NCI-H2107 (cell line): ENCODE measurements at regions not wholly inside any gene's neighbourhood (a gene's known extent, or its start where the extent isn't known, plus 50 kb on each side); places are given as distances from the start of the nearest gene placed in this dataset.
A peak's percentile ranks its signal among the peaks of the same experiment; 100 is the strongest.

Experiments
- DNase-seq: peaks from one replicate; lab custom pipeline; 2025; lab: John Stamatoyannopoulos, UW

GRCh38 chr3:194837457-194838127 lies 151.9 kb downstream of the FAM43A start:
- DNase-seq: no peak

GRCh38 chr3:194838236-194838635 lies 152.6 kb downstream of the FAM43A start:
- DNase-seq: no peak

GRCh38 chr3:194840661-194841514 lies 155.2 kb downstream of the FAM43A start:
- no peak for DNase-seq

GRCh38 chr3:194841515-194841841 lies 155.8 kb downstream of the FAM43A start:
- no peak for DNase-seq

- DNase-seq: no peak
These were observed 157.9 kb downstream of the FAM43A start for GRCh38 chr3:194843556-194843955.

GRCh38 chr3:194844046-194844445 lies 158.4 kb downstream of the FAM43A start:
- no peak for DNase-seq

- no peak for DNase-seq
These were observed 163.6 kb downstream of the FAM43A start for GRCh38 chr3:194849166-194849875.

GRCh38 chr3:194851254-194851653 lies 165.6 kb downstream of the FAM43A start:
- peak; percentile 47 for DNase-seq

- DNase-seq: no peak
These were observed 166.3 kb downstream of the FAM43A start for GRCh38 chr3:194851941-194852340.

GRCh38 chr3:194852345-194852744 lies 166.7 kb downstream of the FAM43A start:
- no peak for DNase-seq

- peak; percentile 95 for DNase-seq
These were observed 167.3 kb downstream of the FAM43A start for GRCh38 chr3:194852831-194853508.

- no peak for DNase-seq
These were observed 168.5 kb downstream of the FAM43A start for GRCh38 chr3:194854206-194854605.

- no peak for DNase-seq
These were observed 169.1 kb downstream of the FAM43A start for GRCh38 chr3:194854659-194855390.

GRCh38 chr3:194856296-194856695 lies 170.6 kb downstream of the FAM43A start:
- DNase-seq: no peak

GRCh38 chr3:194857469-194858113 lies 171.9 kb downstream of the FAM43A start:
- no peak for DNase-seq

GRCh38 chr3:194858382-194858781 lies 172.7 kb downstream of the FAM43A start:
- no peak for DNase-seq

GRCh38 chr3:194860725-194861124 lies 175.0 kb downstream of the FAM43A start:
- DNase-seq: no peak

GRCh38 chr3:194861375-194861774 lies 175.7 kb downstream of the FAM43A start:
- no peak for DNase-seq

GRCh38 chr3:194865061-194865460 lies 179.4 kb downstream of the FAM43A start:
- DNase-seq: no peak

GRCh38 chr3:194865615-194866014 lies 179.9 kb downstream of the FAM43A start:
- no peak for DNase-seq

GRCh38 chr3:194866236-194866635 lies 180.6 kb downstream of the FAM43A start:
- no peak for DNase-seq
